Thymus (tissue), 11 donors: ENCODE measurements at regions not wholly inside any gene's neighbourhood (a gene's known extent, or its start where the extent isn't known, plus 50 kb on each side); places are given as distances from the start of the nearest gene placed in this dataset.

ENCODE experiments used
- DNase-seq, 9 donors: peaks; one replicate each; pipeline ENCODE4 v3.0.0-alpha.2; 2013; ENCODE audit warnings: low spot score in 9 of 9, low read depth in 6 of 9, missing footprints in 1 of 9
- H3K27ac ChIP-seq, 2 donors: one replicate each; pipeline ENCODE4 v1.5.1; 2013; ENCODE audit warnings: control low read depth in 1 of 2, low read depth in 1 of 2, low read length in 1 of 2, mild to moderate bottlenecking in 1 of 2, moderate library complexity in 1 of 2
- H3K27me3 ChIP-seq, 2 donors: one replicate each; pipeline ENCODE4 v1.5.1; 2013; ENCODE audit warnings: low read length in 1 of 2; ENCODE audit not compliant: control insufficient read depth in 2 of 2, insufficient read depth in 1 of 2
- H3K36me3 ChIP-seq, 2 donors: one replicate each; pipeline ENCODE4 v1.5.1; 2013; ENCODE audit warnings: low read length in 1 of 2, mild to moderate bottlenecking in 1 of 2, moderate library complexity in 1 of 2; ENCODE audit not compliant: control insufficient read depth in 2 of 2, insufficient read depth in 2 of 2
- H3K4me1 ChIP-seq, 2 donors: one replicate each; pipeline ENCODE4 v1.5.1; 2013; ENCODE audit warnings: low read length in 2 of 2; ENCODE audit not compliant: control insufficient read depth in 2 of 2, insufficient read depth in 2 of 2
- H3K4me3 ChIP-seq, 2 donors: one replicate each; pipeline ENCODE4 v1.5.1; 2013; ENCODE audit warnings: low read length in 2 of 2, control low read depth in 1 of 2, mild to moderate bottlenecking in 1 of 2
- H3K9me3 ChIP-seq, 2 donors: one replicate each; pipeline ENCODE4 v1.5.1; 2013; ENCODE audit warnings: low read length in 1 of 2, mild to moderate bottlenecking in 1 of 2; ENCODE audit not compliant: control insufficient read depth in 2 of 2, insufficient read depth in 1 of 2
- WGBS: extraction: QIAGEN DNeasy Blood & Tissue Kit; methylation state at CpG from one replicate; pipeline ENCODE4 v1.1.7; 2013; 5-methylcytosine and 5-hydroxymethylcytosine counted together
- donor health status: healthy.

GRCh38 chr10:44326474-44327030 is 58.3 kb downstream of the CXCL12 start:
- peak overlapping the region in 1 of 2 donors; percentile 32 for H3K27ac ChIP-seq
- H3K4me1 ChIP-seq: peaks cover 0 to 2% of the 10 kb centered on the region in 2 donors
- H3K9me3 ChIP-seq: no peaks in the 10 kb centered on the region
- no peak for DNase-seq
- H3K27me3 ChIP-seq: no peaks in the 10 kb centered on the region
- H3K4me3 ChIP-seq: no peak overlapping the region
- no peaks in the 10 kb centered on the region for H3K36me3 ChIP-seq
- 93% methylated on average over 1 of the region's 1 CpG for WGBS

GRCh38 chr10:44325596-44326307 is 59.1 kb downstream of the CXCL12 start:
- no peaks in the 10 kb centered on the region for H3K9me3 ChIP-seq
- 76% methylated on average over 6 of the region's 6 CpGs for WGBS
- DNase-seq: no peak
- H3K4me3 ChIP-seq: no peak overlapping the region
- no peaks in the 10 kb centered on the region for H3K36me3 ChIP-seq
- H3K27ac ChIP-seq: peak overlapping the region in 1 of 2 donors; percentile 21
- peaks cover 0 to 2% of the 10 kb centered on the region in 2 donors for H3K4me1 ChIP-seq
- H3K27me3 ChIP-seq: no peaks in the 10 kb centered on the region

DNA sequence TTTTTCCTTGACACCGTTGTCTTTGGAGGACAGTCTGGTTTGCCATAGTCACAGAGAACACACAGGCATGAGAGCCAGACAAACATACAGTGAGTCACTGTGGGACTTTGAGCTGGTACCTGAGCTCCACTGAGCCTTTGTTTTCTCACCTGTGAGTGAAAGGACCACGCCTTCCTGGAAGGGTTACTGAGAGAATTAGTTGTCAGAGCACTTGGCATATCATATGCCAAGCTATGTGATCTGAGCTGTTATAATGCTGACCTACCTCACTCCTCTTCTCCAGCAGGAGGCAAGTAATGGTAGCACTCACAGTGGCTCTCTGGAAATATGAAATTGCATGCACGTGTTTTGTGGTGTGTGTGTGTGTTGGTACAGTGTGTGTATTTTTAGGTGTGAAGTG is 59.7 kb downstream of the CXCL12 start:
- Histone ChIP-seq H3K4me1 (peaks cover 0 to 2% of the 10 kb centered on the region in 2 donors), H3K4me3 (no peak overlapping the region), H3K36me3 (no peaks in the 10 kb centered on the region), H3K27me3 (no peaks in the 10 kb centered on the region), H3K27ac (no peak overlapping the region), H3K9me3 (no peaks in the 10 kb centered on the region)
- WGBS: 91% methylated on average over 3 of the region's 3 CpGs
- DNase-seq: no peak

DNA sequence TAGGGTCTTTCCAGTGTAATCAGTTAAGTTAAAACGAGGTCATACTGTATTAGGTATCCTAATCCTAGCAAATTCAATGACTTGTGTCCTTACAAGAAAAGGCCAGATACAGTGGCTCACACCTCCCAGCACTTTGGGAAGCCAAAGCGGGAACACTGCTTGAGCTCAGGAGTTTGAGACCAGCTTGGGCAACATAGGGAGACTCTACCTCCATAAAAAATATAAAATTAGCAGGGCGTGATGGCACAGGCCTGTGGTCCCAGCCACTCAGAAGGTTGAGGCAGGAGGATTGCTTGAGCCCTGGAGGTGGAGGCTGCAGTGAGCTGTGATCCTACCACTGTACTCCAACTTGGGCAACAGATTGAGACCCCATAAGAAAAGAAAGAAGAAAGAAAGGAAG is 61.1 kb downstream of the CXCL12 start:
- Histone ChIP-seq H3K4me3 (no peak overlapping the region), H3K27ac (no peak overlapping the region), H3K36me3 (no peaks in the 10 kb centered on the region), H3K9me3 (no peaks in the 10 kb centered on the region), H3K27me3 (no peaks in the 10 kb centered on the region), H3K4me1 (peaks cover 0 to 2% of the 10 kb centered on the region in 2 donors)
- 92% methylated on average over 3 of the region's 3 CpGs for WGBS
- no peak for DNase-seq

DNA sequence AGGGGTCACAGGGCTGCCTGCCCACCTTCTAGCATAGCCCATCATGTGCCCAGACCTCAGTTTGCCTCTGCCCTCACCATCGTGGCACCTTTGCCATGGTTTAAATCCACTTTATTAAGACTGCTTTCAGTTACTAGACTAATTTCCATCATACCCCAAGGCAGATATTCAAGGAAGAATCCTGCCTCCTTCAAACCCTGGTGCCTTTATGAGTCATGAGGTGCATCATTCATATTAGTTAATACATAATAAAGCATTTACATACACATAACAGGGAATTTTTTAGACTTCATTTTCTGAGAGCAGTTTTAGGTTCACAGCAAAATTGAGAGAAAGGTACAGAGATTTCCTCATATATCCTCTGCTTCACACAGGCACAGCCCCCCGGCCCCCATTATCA is 62.8 kb downstream of the CXCL12 start:
- 95% methylated on average over 2 of the region's 2 CpGs for WGBS
- no peak overlapping the region for H3K4me3 ChIP-seq

GRCh38 chr10:44320756-44321155 is 64.1 kb downstream of the CXCL12 start:
- Histone ChIP-seq H3K4me3 (no peak overlapping the region), H3K9me3 (no peaks in the 10 kb centered on the region), H3K36me3 (no peaks in the 10 kb centered on the region), H3K4me1 (peaks cover 0 to 3% of the 10 kb centered on the region in 2 donors), H3K27ac (no peak overlapping the region), H3K27me3 (no peaks in the 10 kb centered on the region)
- 66% methylated on average over 3 of the region's 3 CpGs for WGBS
- DNase-seq: no peak

More for the DNA sequence above, 62.8 kb downstream of the CXCL12 start:
- Histone ChIP-seq H3K36me3 (no peaks in the 10 kb centered on the region), H3K4me1 (peaks cover 0 to 2% of the 10 kb centered on the region in 2 donors), H3K27ac (no peak overlapping the region), H3K9me3 (no peaks in the 10 kb centered on the region), H3K27me3 (no peaks in the 10 kb centered on the region)
- DNase-seq: no peak

GRCh38 chr10:44317856-44318255 is 67.0 kb downstream of the CXCL12 start:
- no peak for DNase-seq
- Histone ChIP-seq H3K4me1 (peaks cover 0 to 7% of the 10 kb centered on the region in 2 donors), H3K27ac (no peak overlapping the region), H3K9me3 (no peaks in the 10 kb centered on the region), H3K4me3 (no peak overlapping the region), H3K36me3 (no peaks in the 10 kb centered on the region), H3K27me3 (no peaks in the 10 kb centered on the region)
- WGBS: 96% methylated on average over 3 of the region's 3 CpGs

DNA sequence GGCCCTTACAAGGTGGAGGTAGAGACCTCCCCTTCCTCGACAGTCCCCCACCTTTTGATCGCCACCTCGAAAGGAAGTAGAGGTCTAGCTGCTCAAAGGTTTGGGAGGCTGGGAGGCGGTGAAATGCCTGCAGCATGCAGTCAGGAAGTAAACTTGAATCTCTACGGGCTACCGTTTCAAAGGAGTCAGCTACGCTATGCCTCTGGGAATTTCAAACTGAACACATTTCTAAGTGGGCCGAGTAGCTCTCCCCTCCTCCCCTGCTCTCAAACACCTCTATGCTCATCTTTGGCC is 68.0 kb downstream of the CXCL12 start:
- DNase-seq: no peak
- no peak overlapping the region for H3K4me3 ChIP-seq
- H3K4me1 ChIP-seq: peaks cover 0 to 7% of the 10 kb centered on the region in 2 donors
- no peaks in the 10 kb centered on the region for H3K36me3 ChIP-seq
- no peak overlapping the region for H3K27ac ChIP-seq
- 92% methylated on average over 8 of the region's 8 CpGs for WGBS
- no peaks in the 10 kb centered on the region for H3K27me3 ChIP-seq
- no peaks in the 10 kb centered on the region for H3K9me3 ChIP-seq

DNA sequence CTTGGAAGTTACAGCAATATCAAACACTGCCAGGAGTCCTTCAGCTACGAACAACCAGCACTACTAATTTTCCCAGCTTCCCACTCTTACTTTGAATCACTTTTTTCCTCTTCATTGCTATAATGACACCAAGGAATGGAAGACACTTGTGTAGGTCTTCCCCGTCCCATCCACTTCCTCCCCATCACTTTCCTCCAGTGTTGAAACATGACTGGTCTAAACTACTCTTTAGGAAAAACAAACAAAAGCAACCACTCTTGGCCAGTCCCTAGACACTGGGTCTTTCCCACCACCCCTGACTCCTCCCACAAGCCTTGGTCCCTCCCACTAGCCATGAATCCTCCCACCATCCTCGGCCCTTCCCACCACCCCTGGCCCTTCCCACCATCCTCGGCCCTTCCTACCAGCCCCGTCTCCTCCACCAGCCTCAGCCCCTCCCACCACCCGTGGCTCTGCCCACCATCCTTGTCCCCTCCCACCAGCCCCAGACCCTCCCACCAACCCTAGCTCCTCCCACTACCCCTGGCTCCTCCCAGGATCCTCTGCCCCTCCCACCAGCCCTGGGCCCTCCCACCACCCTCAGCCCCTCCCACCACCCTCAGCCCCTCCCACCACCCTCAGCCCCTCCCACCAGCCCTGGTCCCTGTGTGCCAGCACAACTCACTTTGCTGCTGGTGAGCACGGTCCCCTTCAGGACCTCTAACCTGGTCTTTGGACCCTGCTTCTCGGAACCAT is 68.5 kb downstream of the CXCL12 start:
- no peak overlapping the region for H3K4me3 ChIP-seq
- H3K27me3 ChIP-seq: peaks cover 0 to 4% of the 10 kb centered on the region in 2 donors
- 86% methylated on average over 8 of the region's 8 CpGs for WGBS
- peak in 1 of 9 donors; percentile 37 for DNase-seq
- H3K9me3 ChIP-seq: no peaks in the 10 kb centered on the region
- H3K4me1 ChIP-seq: peaks cover 0 to 7% of the 10 kb centered on the region in 2 donors
- H3K36me3 ChIP-seq: no peaks in the 10 kb centered on the region
- H3K27ac ChIP-seq: no peak overlapping the region
